ENCODE measurements at regions not wholly inside any gene's neighbourhood (a gene's known extent, or its start where the extent isn't known, plus 50 kb on each side); places are given as distances from the start of the nearest gene placed in this dataset.
"Not testable (repeated sequence)": the region's sequence is repeated elsewhere in the genome, so short reads cannot be mapped to it uniquely, and the experiment has no call there.

- TF ChIP-seq POLR2A (IDR thresholded peaks at IDR 0.05) (no peak), CTCF (IDR thresholded peaks at IDR 0.05) (no peak)
- intact Hi-C loops (cut with DNase I) = no loop called here
- no peak for DNase-seq
- Histone ChIP-seq H3K36me3 (replicated peaks in 1 of 2; ENCODE audit: insufficient read depth in 1 of 2, low read depth in 2 of 2) (no peaks in the 10 kb centered on the region), H3K27me3 (no peaks in the 10 kb centered on the region), H3K4me3 (no peak overlapping the region), H3K27ac (no peak overlapping the region), H3K4me1 (no peaks in the 10 kb centered on the region), H3K9me3 (no peaks in the 10 kb centered on the region)
- 29 to 38% methylated on average over 2 of the region's 2 CpGs for WGBS, 2 donors
- no peak for ATAC-seq
These were observed 72.4 kb downstream of the FH start for GRCh38 chr1:241447031-241447644.

DNA sequence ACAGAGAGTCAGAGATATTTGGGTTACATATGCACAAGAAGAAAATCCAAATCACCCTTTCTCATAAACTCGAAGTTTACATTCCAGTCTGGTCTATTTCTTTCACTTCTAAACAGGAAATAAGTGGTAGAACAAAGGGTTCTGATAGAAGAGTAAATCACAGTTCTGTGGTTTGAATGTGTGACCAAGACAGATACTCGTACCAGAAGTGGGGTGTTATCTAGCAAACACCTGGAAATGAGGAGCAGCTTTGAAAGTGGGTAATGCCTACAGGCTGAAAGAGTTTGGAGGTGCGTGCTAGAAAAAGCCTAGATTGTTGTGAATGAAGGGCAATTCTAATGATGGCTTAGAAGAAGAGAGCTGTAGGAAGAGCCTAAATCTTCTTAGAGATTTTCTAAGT lies 74.7 kb downstream of the FH start:
- no peaks in the 10 kb centered on the region for H3K4me1 ChIP-seq
- no peak overlapping the region for H3K4me3 ChIP-seq
- intact Hi-C loops (cut with DNase I) = no loop called here
- no peaks in the 10 kb centered on the region for H3K27me3 ChIP-seq
- no peaks in the 10 kb centered on the region for H3K36me3 ChIP-seq (replicated peaks in 1 of 2; ENCODE audit: insufficient read depth in 1 of 2, low read depth in 2 of 2)
- no peak overlapping the region for H3K27ac ChIP-seq
- 19 to 52% methylated on average over 3 of the region's 3 CpGs for WGBS, 2 donors
- no peak for ATAC-seq
- no peaks in the 10 kb centered on the region for H3K9me3 ChIP-seq
- no peak for DNase-seq
- TF ChIP-seq CTCF (IDR thresholded peaks at IDR 0.05) (no peak), POLR2A (IDR thresholded peaks at IDR 0.05) (no peak)

- DNase-seq = no peak
- no peak for TF ChIP-seq CTCF (IDR thresholded peaks at IDR 0.05)
- TF ChIP-seq POLR2A (IDR thresholded peaks at IDR 0.05) = no peak
- Histone ChIP-seq H3K36me3 (replicated peaks in 1 of 2; ENCODE audit: insufficient read depth in 1 of 2, low read depth in 2 of 2) (no peaks in the 10 kb centered on the region), H3K4me3 (no peak overlapping the region), H3K4me1 (no peaks in the 10 kb centered on the region), H3K27ac (no peak overlapping the region), H3K27me3 (no peaks in the 10 kb centered on the region), H3K9me3 (no peaks in the 10 kb centered on the region)
- WGBS, 2 donors = 59 to 60% methylated on average over 2 of the region's 2 CpGs
- intact Hi-C loops (cut with DNase I) = no loop called here
- ATAC-seq = no peak
These were observed 76.0 kb downstream of the FH start for GRCh38 chr1:241443561-241443960.

GRCh38 chr1:241442686-241443085 lies 76.9 kb downstream of the FH start:
- Histone ChIP-seq H3K27ac (no peak overlapping the region), H3K36me3 (replicated peaks in 1 of 2; ENCODE audit: insufficient read depth in 1 of 2, low read depth in 2 of 2) (no peaks in the 10 kb centered on the region), H3K4me3 (no peak overlapping the region), H3K27me3 (no peaks in the 10 kb centered on the region), H3K4me1 (no peaks in the 10 kb centered on the region), H3K9me3 (no peaks in the 10 kb centered on the region)
- no peak for DNase-seq
- WGBS, 2 donors = 61 to 76% methylated on average over 4 of the region's 4 CpGs
- no peak for ATAC-seq
- no peak for TF ChIP-seq CTCF (IDR thresholded peaks at IDR 0.05)
- TF ChIP-seq POLR2A (IDR thresholded peaks at IDR 0.05) = no peak
- intact Hi-C loops (cut with DNase I) = no loop called here

- Histone ChIP-seq H3K4me3 (no peak overlapping the region), H3K4me1 (no peaks in the 10 kb centered on the region), H3K27ac (no peak overlapping the region), H3K36me3 (replicated peaks in 1 of 2; ENCODE audit: insufficient read depth in 1 of 2, low read depth in 2 of 2) (no peaks in the 10 kb centered on the region), H3K27me3 (no peaks in the 10 kb centered on the region), H3K9me3 (no peaks in the 10 kb centered on the region)
- no peak for TF ChIP-seq POLR2A (IDR thresholded peaks at IDR 0.05)
- no peak for TF ChIP-seq CTCF (IDR thresholded peaks at IDR 0.05)
- intact Hi-C loops (cut with DNase I) = no loop called here
- 34 to 52% methylated on average over 2 of the region's 2 CpGs for WGBS, 2 donors
- DNase-seq (no peak), ATAC-seq (no peak)
These were observed 78.7 kb downstream of the FH start for GRCh38 chr1:241440904-241441303.

- intact Hi-C loops (cut with DNase I) = not testable (repeated sequence)
- WGBS, 2 donors = 62 to 67% methylated on average over 2 of the region's 2 CpGs
These were observed 80.9 kb downstream of the FH start for GRCh38 chr1:241438686-241439085.

More at GRCh38 chr1:241438686-241439085, 80.9 kb downstream of the FH start:
- not testable (repeated sequence) for H3K9me3 ChIP-seq; H3K27me3 ChIP-seq; H3K36me3 ChIP-seq (replicated peaks in 1 of 2; ENCODE audit: insufficient read depth in 1 of 2, low read depth in 2 of 2); H3K4me1 ChIP-seq; ATAC-seq; H3K4me3 ChIP-seq; DNase-seq; H3K27ac ChIP-seq
